GM19035 (cell line): ENCODE measurements at regions not wholly inside any gene's neighbourhood (a gene's known extent, or its start where the extent isn't known, plus 50 kb on each side); places are given as distances from the start of the nearest gene placed in this dataset.

ENCODE experiments used
- ATAC-seq: cut with Tn5 transposase; IDR thresholded peaks from one replicate; pipeline ENCODE4 v1.9.1; 2021; ENCODE audit not compliant: unreplicated experiment

- peak; percentile 86 for ATAC-seq
Observed at GRCh38 chr2:234308813-234309195, 188.1 kb downstream of the ARL4C start.

GRCh38 chr2:234308073-234308812, 188.6 kb downstream of the ARL4C start:
- ATAC-seq: no peak

- ATAC-seq: no peak
Observed at GRCh38 chr2:234307322-234307961, 189.4 kb downstream of the ARL4C start.

- ATAC-seq: no peak
Observed at GRCh38 chr2:234306426-234307173, 190.3 kb downstream of the ARL4C start.

- ATAC-seq: no peak
Observed at GRCh38 chr2:234305846-234306245, 191.0 kb downstream of the ARL4C start.

- no peak for ATAC-seq
Observed at GRCh38 chr2:234304950-234305349, 191.9 kb downstream of the ARL4C start.

GRCh38 chr2:234302664-234302991, 194.3 kb downstream of the ARL4C start:
- no peak for ATAC-seq

GRCh38 chr2:234300932-234301823, 195.7 kb downstream of the ARL4C start:
- no peak for ATAC-seq

GRCh38 chr2:234300391-234300925, 196.4 kb downstream of the ARL4C start:
- ATAC-seq: no peak

GRCh38 chr2:234298918-234299317, 198.0 kb downstream of the ARL4C start:
- no peak for ATAC-seq

- ATAC-seq: no peak
Observed at GRCh38 chr2:234296991-234297390, 199.9 kb downstream of the ARL4C start.

- no peak for ATAC-seq
Observed at GRCh38 chr2:234293973-234294372, 202.9 kb downstream of the ARL4C start.

- no peak for ATAC-seq
Observed at GRCh38 chr2:234292962-234293243, 204.0 kb downstream of the ARL4C start.

- peak; percentile 57 for ATAC-seq
Observed at GRCh38 chr2:234292205-234292961, 204.5 kb downstream of the ARL4C start.

GRCh38 chr2:234291765-234292204, 205.1 kb downstream of the ARL4C start:
- ATAC-seq: peak; percentile 25

- peak; percentile 56 for ATAC-seq
Observed at GRCh38 chr2:234290671-234291070, 206.2 kb downstream of the ARL4C start.

- ATAC-seq: no peak
Observed at GRCh38 chr2:234289834-234290590, 206.9 kb downstream of the ARL4C start.

- no peak for ATAC-seq
Observed at GRCh38 chr2:234288974-234289455, 207.9 kb downstream of the ARL4C start.

GRCh38 chr2:234287650-234288049, 209.2 kb downstream of the ARL4C start:
- ATAC-seq: no peak
